ENCODE measurements at regions not wholly inside any gene's neighbourhood (a gene's known extent, or its start where the extent isn't known, plus 50 kb on each side); places are given as distances from the start of the nearest gene placed in this dataset.

- no peak for TF ChIP-seq ZFX (IDR thresholded peaks at IDR 0.05; ENCODE audit: borderline replicate concordance)
- no peak for TF ChIP-seq CTCF (IDR thresholded peaks at IDR 0.05)
- H3K27ac ChIP-seq: peak overlapping the region; percentile 88
Observed at GRCh38 chr2:195545811-195546210, 111.2 kb upstream of the SLC39A10 start.

GRCh38 chr2:195543902-195544894 lies 112.8 kb upstream of the SLC39A10 start:
- TF ChIP-seq ZFX (IDR thresholded peaks at IDR 0.05; ENCODE audit: borderline replicate concordance) (no peak), CTCF (IDR thresholded peaks at IDR 0.05) (no peak)
- peak overlapping the region; percentile 88 for H3K27ac ChIP-seq

- H3K27ac ChIP-seq: no peak overlapping the region
- no peak for TF ChIP-seq CTCF (IDR thresholded peaks at IDR 0.05)
- TF ChIP-seq ZFX (IDR thresholded peaks at IDR 0.05; ENCODE audit: borderline replicate concordance): no peak
Observed at GRCh38 chr2:195543063-195543462, 114.0 kb upstream of the SLC39A10 start.

GRCh38 chr2:195542067-195542466 lies 115.0 kb upstream of the SLC39A10 start:
- TF ChIP-seq CTCF (IDR thresholded peaks at IDR 0.05): no peak
- no peak for TF ChIP-seq ZFX (IDR thresholded peaks at IDR 0.05; ENCODE audit: borderline replicate concordance)
- no peak overlapping the region for H3K27ac ChIP-seq

GRCh38 chr2:195538937-195539336 lies 118.1 kb upstream of the SLC39A10 start:
- H3K27ac ChIP-seq: no peak overlapping the region
- TF ChIP-seq CTCF (IDR thresholded peaks at IDR 0.05) (no peak), ZFX (IDR thresholded peaks at IDR 0.05; ENCODE audit: borderline replicate concordance) (no peak)

GRCh38 chr2:195537811-195538210 lies 119.2 kb upstream of the SLC39A10 start:
- no peak for TF ChIP-seq CTCF (IDR thresholded peaks at IDR 0.05)
- no peak for TF ChIP-seq ZFX (IDR thresholded peaks at IDR 0.05; ENCODE audit: borderline replicate concordance)
- no peak overlapping the region for H3K27ac ChIP-seq

GRCh38 chr2:195536906-195537305 lies 120.1 kb upstream of the SLC39A10 start:
- TF ChIP-seq CTCF (IDR thresholded peaks at IDR 0.05) (no peak), ZFX (IDR thresholded peaks at IDR 0.05; ENCODE audit: borderline replicate concordance) (no peak)

More at GRCh38 chr2:195536906-195537305, 120.1 kb upstream of the SLC39A10 start:
- no peak overlapping the region for H3K27ac ChIP-seq

All from 22Rv1 (cell line).